ENCODE measurements at regions not wholly inside any gene's neighbourhood (a gene's known extent, or its start where the extent isn't known, plus 50 kb on each side); places are given as distances from the start of the nearest gene placed in this dataset.

- no peak overlapping the region for H3K4me3 ChIP-seq (ENCODE audit: low read depth in 2 of 2, low read length in 2 of 2)
- intact Hi-C loops (cut with micrococcal nuclease; ENCODE audit: unreplicated experiment), result no loop called here
- H3K27ac ChIP-seq (ENCODE audit: low read length), result no peak overlapping the region
- no peak for TF ChIP-seq TCF7L2 (IDR thresholded peaks at IDR 0.05; ENCODE audit: low read depth, low read length)
- no peak for TF ChIP-seq CTCF (IDR thresholded peaks at IDR 0.05)
- no peak for TF ChIP-seq POLR2AphosphoS5 (IDR thresholded peaks at IDR 0.05; ENCODE audit: low read depth, low read length)
- TF ChIP-seq REST (IDR thresholded peaks at IDR 0.05; ENCODE audit: insufficient read depth in 1 of 2, low read depth in 2 of 2, low read length in 1 of 2), result no peak
- TF ChIP-seq SIN3A (IDR thresholded peaks at IDR 0.05; ENCODE audit: borderline replicate concordance, insufficient read depth, low read depth, low read length), result no peak
- H3K27me3 ChIP-seq (ENCODE audit: control insufficient read depth, insufficient read depth, low read length), result no peaks in the 10 kb centered on the region
- no peaks in the 10 kb centered on the region for H3K9me3 ChIP-seq (ENCODE audit: control insufficient read depth, insufficient read depth, low read depth, low read length)
- H3K4me1 ChIP-seq (ENCODE audit: control insufficient read depth, insufficient read depth, low read length), result no peaks in the 10 kb centered on the region
- no peak for ATAC-seq
- no TSS peak for BruUV-seq (replicated peaks)
- in situ Hi-C loops (cut with HindIII; ENCODE audit: low pct_unique_long_range_greater_than_20kb, low sequenced_read_pairs), result no loop called here
- DNase-seq (ENCODE audit: low read depth, low spot score), result no peak
- ChIA-PET CTCF (no interaction called here), POLR2A (no interaction called here)
- no peaks in the 10 kb centered on the region for H3K36me3 ChIP-seq (ENCODE audit: control insufficient read depth, insufficient read depth, low read length)
Measured at GRCh38 chr13:109968876-109969577, 182.6 kb upstream of the IRS2 start.

- no peaks in the 10 kb centered on the region for H3K27me3 ChIP-seq (ENCODE audit: control insufficient read depth, insufficient read depth, low read length)
- intact Hi-C loops (cut with micrococcal nuclease; ENCODE audit: unreplicated experiment), result no loop called here
- ChIA-PET CTCF (no interaction called here), POLR2A (no interaction called here)
- no peaks in the 10 kb centered on the region for H3K4me1 ChIP-seq (ENCODE audit: control insufficient read depth, insufficient read depth, low read length)
- BruUV-seq (replicated peaks), result no TSS peak
- TF ChIP-seq CTCF (IDR thresholded peaks at IDR 0.05) (no peak), SIN3A (IDR thresholded peaks at IDR 0.05; ENCODE audit: borderline replicate concordance, insufficient read depth, low read depth, low read length) (no peak), REST (IDR thresholded peaks at IDR 0.05; ENCODE audit: insufficient read depth in 1 of 2, low read depth in 2 of 2, low read length in 1 of 2) (no peak), TCF7L2 (IDR thresholded peaks at IDR 0.05; ENCODE audit: low read depth, low read length) (no peak), POLR2AphosphoS5 (IDR thresholded peaks at IDR 0.05; ENCODE audit: low read depth, low read length) (no peak)
- in situ Hi-C loops (cut with HindIII; ENCODE audit: low pct_unique_long_range_greater_than_20kb, low sequenced_read_pairs), result no loop called here
- ATAC-seq, result no peak
- no peak overlapping the region for H3K4me3 ChIP-seq (ENCODE audit: low read depth in 2 of 2, low read length in 2 of 2)
- no peaks in the 10 kb centered on the region for H3K36me3 ChIP-seq (ENCODE audit: control insufficient read depth, insufficient read depth, low read length)
- DNase-seq (ENCODE audit: low read depth, low spot score), result no peak
- H3K9me3 ChIP-seq (ENCODE audit: control insufficient read depth, insufficient read depth, low read depth, low read length), result no peaks in the 10 kb centered on the region
- H3K27ac ChIP-seq (ENCODE audit: low read length), result no peak overlapping the region
Measured at GRCh38 chr13:109963960-109964563, 177.7 kb upstream of the IRS2 start.
